Activated naive CD4-positive, alpha-beta T cell treated with anti-CD3 and anti-CD28 coated beads, Interleukin-2, amount 10 ng/mL, durations not matched to agents 7 days and 5 days (primary cell): ENCODE measurements at regions not wholly inside any gene's neighbourhood (a gene's known extent, or its start where the extent isn't known, plus 50 kb on each side); places are given as distances from the start of the nearest gene placed in this dataset.

Experiments used
- CTCF ChIA-PET: fragments of 350-600 bp; sonication (Branson Sonifier 250); formaldehyde crosslinking; loops from one replicate; lab custom pipeline; 2021; ENCODE audit warnings: antibody characterized with exemption; lab: Charles Lee
- DNase-seq: peaks from one replicate; pipeline ENCODE4 v3.0.0-alpha.2; 2020
- H3K27ac Mint-ChIP-seq: one replicate; pipeline ENCODE4 v1.8.0; 2021; ENCODE audit warnings: mild to moderate bottlenecking, moderate library complexity, mixed read lengths
- H3K27me3 Mint-ChIP-seq: one replicate; pipeline ENCODE4 v1.8.0; 2021; ENCODE audit warnings: mild to moderate bottlenecking, mixed read lengths
- H3K36me3 Mint-ChIP-seq: one replicate; pipeline ENCODE4 v1.8.0; 2021; ENCODE audit warnings: mixed read lengths
- H3K4me1 Mint-ChIP-seq: one replicate; pipeline ENCODE4 v1.8.0; 2021; ENCODE audit warnings: mixed read lengths
- H3K4me3 Mint-ChIP-seq: one replicate; pipeline ENCODE4 v1.8.0; 2021; ENCODE audit warnings: mild to moderate bottlenecking, moderate library complexity, mixed read lengths
- H3K9me3 Mint-ChIP-seq: one replicate; pipeline ENCODE4 v1.8.0; 2021; ENCODE audit warnings: mixed read lengths

DNA sequence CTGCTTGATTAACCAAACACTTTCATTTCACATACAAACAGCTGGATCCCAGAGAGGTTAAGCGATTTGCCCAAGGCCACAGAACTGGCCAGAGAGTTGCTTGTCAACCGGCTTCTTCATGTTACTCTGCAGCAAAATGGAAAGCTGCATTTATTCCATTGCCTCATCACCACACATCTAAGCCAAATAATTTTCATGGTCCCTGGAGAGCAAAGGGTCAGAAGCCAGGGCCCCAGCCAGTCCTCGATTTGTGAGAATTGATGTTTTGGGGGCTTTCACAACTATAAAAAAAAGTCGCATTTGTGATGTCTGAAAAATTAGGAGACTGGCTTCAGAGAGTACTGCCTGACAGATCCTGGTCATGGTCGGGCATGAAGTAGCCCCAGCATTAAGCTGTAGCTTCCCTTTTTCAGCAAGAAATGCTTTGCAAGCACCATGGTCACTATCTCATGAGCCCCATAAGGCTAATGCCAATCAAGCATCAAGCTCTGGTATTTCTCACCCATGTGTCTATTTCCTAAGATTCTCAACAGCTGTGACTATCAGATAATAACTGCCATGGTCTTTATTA, 95.8 kb downstream of the BANF2 start:
- H3K4me1 Mint-ChIP-seq: peaks cover 3% of the 10 kb centered on the region
- H3K36me3 Mint-ChIP-seq: no peaks in the 10 kb centered on the region
- CTCF ChIA-PET: no interaction called here
- H3K4me3 Mint-ChIP-seq: no peak overlapping the region
- DNase-seq: no peak
- peaks cover 46% of the 10 kb centered on the region for H3K27me3 Mint-ChIP-seq
- no peaks in the 10 kb centered on the region for H3K9me3 Mint-ChIP-seq
- no peak overlapping the region for H3K27ac Mint-ChIP-seq

DNA sequence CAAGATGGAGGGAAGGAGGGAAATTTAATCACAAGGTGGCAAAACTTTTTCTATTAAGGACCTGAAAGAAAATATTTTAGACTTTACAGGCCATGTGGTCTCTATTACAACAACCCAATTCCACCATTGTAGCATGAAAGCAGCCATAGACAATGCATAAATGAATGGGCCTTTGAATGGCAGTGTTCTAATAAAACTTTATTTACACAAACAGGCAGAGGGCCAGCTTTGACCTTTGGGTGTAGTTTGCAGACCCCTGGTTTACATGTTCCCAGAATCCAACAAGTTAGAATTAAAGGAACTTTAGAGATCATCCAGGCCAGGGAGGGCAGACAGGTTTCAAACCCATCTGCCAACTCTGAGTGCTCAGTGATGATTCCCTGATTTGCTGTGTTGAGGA, 95.2 kb downstream of the BANF2 start:
- Mint-ChIP-seq H3K27ac (no peak overlapping the region), H3K27me3 (peaks cover 51% of the 10 kb centered on the region), H3K4me3 (no peak overlapping the region), H3K4me1 (peaks cover 3% of the 10 kb centered on the region), H3K36me3 (no peaks in the 10 kb centered on the region), H3K9me3 (no peaks in the 10 kb centered on the region)
- no peak for DNase-seq
- CTCF ChIA-PET: no interaction called here

GRCh38 chr20:17794400-17794799, 94.6 kb downstream of the BANF2 start:
- Mint-ChIP-seq H3K4me1 (peaks cover 3% of the 10 kb centered on the region), H3K4me3 (no peak overlapping the region), H3K9me3 (no peaks in the 10 kb centered on the region), H3K27ac (no peak overlapping the region), H3K27me3 (peaks cover 55% of the 10 kb centered on the region), H3K36me3 (no peaks in the 10 kb centered on the region)
- CTCF ChIA-PET: no interaction called here
- DNase-seq: no peak

GRCh38 chr20:17793986-17794385, 94.2 kb downstream of the BANF2 start:
- Mint-ChIP-seq H3K27ac (no peak overlapping the region), H3K36me3 (no peaks in the 10 kb centered on the region), H3K27me3 (peaks cover 51% of the 10 kb centered on the region), H3K4me3 (no peak overlapping the region), H3K4me1 (peaks cover 3% of the 10 kb centered on the region), H3K9me3 (no peaks in the 10 kb centered on the region)
- no peak for DNase-seq
- CTCF ChIA-PET: no interaction called here

GRCh38 chr20:17790296-17790695, 90.5 kb downstream of the BANF2 start:
- DNase-seq: no peak
- no peak overlapping the region for H3K27ac Mint-ChIP-seq
- no peaks in the 10 kb centered on the region for H3K4me1 Mint-ChIP-seq
- no peaks in the 10 kb centered on the region for H3K36me3 Mint-ChIP-seq
- no peak overlapping the region for H3K4me3 Mint-ChIP-seq
- peaks cover 31% of the 10 kb centered on the region for H3K27me3 Mint-ChIP-seq
- no peaks in the 10 kb centered on the region for H3K9me3 Mint-ChIP-seq
- CTCF ChIA-PET: no interaction called here

- peaks cover 24% of the 10 kb centered on the region for H3K27me3 Mint-ChIP-seq
- no peaks in the 10 kb centered on the region for H3K36me3 Mint-ChIP-seq
- no peak overlapping the region for H3K4me3 Mint-ChIP-seq
- no peaks in the 10 kb centered on the region for H3K9me3 Mint-ChIP-seq
- no peaks in the 10 kb centered on the region for H3K4me1 Mint-ChIP-seq
- H3K27ac Mint-ChIP-seq: no peak overlapping the region
- CTCF ChIA-PET: no interaction called here
- no peak for DNase-seq
These were observed 88.0 kb downstream of the BANF2 start for GRCh38 chr20:17787816-17788215.

GRCh38 chr20:17786221-17786718, 86.5 kb downstream of the BANF2 start:
- CTCF ChIA-PET: no interaction called here

More at GRCh38 chr20:17786221-17786718, 86.5 kb downstream of the BANF2 start:
- Mint-ChIP-seq H3K36me3 (no peaks in the 10 kb centered on the region), H3K4me3 (no peak overlapping the region), H3K27ac (no peak overlapping the region), H3K9me3 (no peaks in the 10 kb centered on the region), H3K27me3 (peaks cover 19% of the 10 kb centered on the region), H3K4me1 (no peaks in the 10 kb centered on the region)
- DNase-seq: no peak
